HL-60 (cell line): ENCODE measurements at regions not wholly inside any gene's neighbourhood (a gene's known extent, or its start where the extent isn't known, plus 50 kb on each side); places are given as distances from the start of the nearest gene placed in this dataset.

Experiments used
- CTCF ChIP-seq: IDR thresholded peaks from one replicate; pipeline ENCODE4 v1.5.1; 2011; ENCODE audit warnings: low read length, control low read depth, inconsistent platforms; ENCODE audit not compliant: insufficient read depth
- SPI1 ChIP-seq: IDR thresholded peaks from 2 replicates; pipeline ENCODE4 v1.6.1; 2012; ENCODE audit warnings: low read depth, mild to moderate bottlenecking, borderline replicate concordance

GRCh38 chr5:143880178-143880577 is 68.2 kb downstream of the HMHB1 start:
- no peak for TF ChIP-seq CTCF
- no peak for TF ChIP-seq SPI1
